Neural progenitor cell (in vitro differentiated cells): ENCODE measurements at regions not wholly inside any gene's neighbourhood (a gene's known extent, or its start where the extent isn't known, plus 50 kb on each side); places are given as distances from the start of the nearest gene placed in this dataset.

Experiments used
- DNase-seq: peaks from one replicate; pipeline ENCODE4 v3.0.0-alpha.2; 2016; ENCODE audit warnings: low spot score
- H2AFZ ChIP-seq: fragments of 200-600 bp; sonication (generic); replicated peaks from 2 replicates; pipeline ENCODE4 v1.6.1; 2016; ENCODE audit warnings: antibody characterized with exemption
- H3F3A ChIP-seq: fragments of 200-600 bp; sonication (generic); 2 replicates; pipeline ENCODE4 v1.6.1; 2016; ENCODE audit warnings: antibody characterized with exemption, low read depth
- H3K27ac ChIP-seq: fragments of 200-600 bp; sonication (generic); 2 replicates; pipeline ENCODE4 v1.5.1; 2016; ENCODE audit warnings: mild to moderate bottlenecking
- H3K27me3 ChIP-seq: fragments of 200-600 bp; sonication (generic); 2 replicates; pipeline ENCODE4 v1.6.1; 2016; ENCODE audit warnings: mild to moderate bottlenecking, moderate library complexity
- H3K36me3 ChIP-seq: fragments of 200-600 bp; sonication (generic); 2 replicates; pipeline ENCODE4 v1.5.1; 2016
- H3K4me1 ChIP-seq: fragments of 200-600 bp; sonication (generic); 2 replicates; pipeline ENCODE4 v1.6.1; 2016; ENCODE audit warnings: mixed run types
- H3K4me2 ChIP-seq: fragments of 200-600 bp; sonication (generic); 2 replicates; pipeline ENCODE4 v1.6.1; 2016
- H3K4me3 ChIP-seq: fragments of 200-600 bp; sonication (generic); 2 replicates; pipeline ENCODE4 v1.5.1; 2016
- H3K79me2 ChIP-seq: fragments of 200-600 bp; sonication (generic); 2 replicates; pipeline ENCODE4 v1.6.1; 2016; ENCODE audit warnings: low read depth
- H3K9ac ChIP-seq: fragments of 200-600 bp; sonication (generic); 2 replicates; pipeline ENCODE4 v1.6.1; 2016
- H3K9me3 ChIP-seq: fragments of 200-600 bp; sonication (generic); 2 replicates; pipeline ENCODE4 v1.5.1; 2016; ENCODE audit warnings: low read depth
- H4K20me1 ChIP-seq: fragments of 200-600 bp; sonication (generic); 2 replicates; pipeline ENCODE4 v1.6.1; 2016; ENCODE audit warnings: low read depth
- H3K27ac Mint-ChIP-seq: 3 replicates; pipeline ENCODE4 v1.8.0; 2021; ENCODE audit warnings: mixed read lengths
- H3K27me3 Mint-ChIP-seq: 2 replicates; pipeline ENCODE4 v1.8.0; 2022; ENCODE audit warnings: low read depth, mild to moderate bottlenecking, inconsistent platforms, moderate library complexity, mixed read lengths; ENCODE audit not compliant: insufficient read depth
- H3K36me3 Mint-ChIP-seq: 3 replicates; pipeline ENCODE4 v1.8.0; 2021; ENCODE audit warnings: mixed read lengths
- H3K4me1 Mint-ChIP-seq: 3 replicates; pipeline ENCODE4 v1.8.0; 2021; ENCODE audit warnings: mixed read lengths
- H3K4me3 Mint-ChIP-seq: 3 replicates; pipeline ENCODE4 v1.8.0; 2021; ENCODE audit warnings: mild to moderate bottlenecking, moderate library complexity, mixed read lengths
- H3K9me3 Mint-ChIP-seq: 3 replicates; pipeline ENCODE4 v1.8.0; 2020; ENCODE audit warnings: mixed read lengths
- EZH2 ChIP-seq: fragments of 200-600 bp; sonication (generic); IDR thresholded peaks from 2 replicates; pipeline ENCODE4 v1.6.1; 2017; ENCODE audit warnings: antibody characterized with exemption, mild to moderate bottlenecking, moderate library complexity
- EZH2phosphoT487 ChIP-seq: fragments of 200-600 bp; sonication (generic); IDR thresholded peaks from 2 replicates; pipeline ENCODE4 v1.6.1; 2017; ENCODE audit warnings: antibody characterized with exemption
- TF ChIP-seq, protein P1 (sequence below): fragments of 200-600 bp; sonication (generic); IDR thresholded peaks from 2 replicates; pipeline ENCODE4 v1.5.1; 2017; ENCODE audit warnings: antibody characterized with exemption, mild to moderate bottlenecking

DNA sequence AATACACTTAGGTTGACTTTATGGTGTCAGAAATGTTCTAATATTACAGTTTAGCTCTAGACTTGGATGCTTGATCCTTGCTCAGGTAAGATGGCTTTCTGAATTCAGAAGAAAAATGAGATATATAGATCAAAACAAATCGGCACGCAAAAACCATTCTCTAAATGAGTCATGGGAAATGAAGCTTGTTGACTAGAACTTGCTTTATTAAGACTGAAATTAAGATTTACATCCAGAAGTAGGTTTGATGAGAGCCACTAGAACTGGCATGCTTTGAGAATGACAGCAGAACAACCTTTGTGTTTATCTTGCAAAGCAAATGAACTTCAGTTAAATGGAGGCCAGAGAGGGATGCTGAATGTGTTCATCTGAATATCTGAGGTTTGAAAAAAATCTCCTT, 304.9 kb upstream of the KLF3 start:
- peaks cover 8% of the 10 kb centered on the region for H3K27me3 Mint-ChIP-seq
- H2AFZ ChIP-seq = no peak overlapping the region
- H3K4me3 ChIP-seq = no peak overlapping the region
- TF ChIP-seq, protein P1, sequence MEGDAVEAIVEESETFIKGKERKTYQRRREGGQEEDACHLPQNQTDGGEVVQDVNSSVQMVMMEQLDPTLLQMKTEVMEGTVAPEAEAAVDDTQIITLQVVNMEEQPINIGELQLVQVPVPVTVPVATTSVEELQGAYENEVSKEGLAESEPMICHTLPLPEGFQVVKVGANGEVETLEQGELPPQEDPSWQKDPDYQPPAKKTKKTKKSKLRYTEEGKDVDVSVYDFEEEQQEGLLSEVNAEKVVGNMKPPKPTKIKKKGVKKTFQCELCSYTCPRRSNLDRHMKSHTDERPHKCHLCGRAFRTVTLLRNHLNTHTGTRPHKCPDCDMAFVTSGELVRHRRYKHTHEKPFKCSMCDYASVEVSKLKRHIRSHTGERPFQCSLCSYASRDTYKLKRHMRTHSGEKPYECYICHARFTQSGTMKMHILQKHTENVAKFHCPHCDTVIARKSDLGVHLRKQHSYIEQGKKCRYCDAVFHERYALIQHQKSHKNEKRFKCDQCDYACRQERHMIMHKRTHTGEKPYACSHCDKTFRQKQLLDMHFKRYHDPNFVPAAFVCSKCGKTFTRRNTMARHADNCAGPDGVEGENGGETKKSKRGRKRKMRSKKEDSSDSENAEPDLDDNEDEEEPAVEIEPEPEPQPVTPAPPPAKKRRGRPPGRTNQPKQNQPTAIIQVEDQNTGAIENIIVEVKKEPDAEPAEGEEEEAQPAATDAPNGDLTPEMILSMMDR = no peak
- TF ChIP-seq EZH2phosphoT487 = no peak
- no peak for TF ChIP-seq EZH2
- H3K4me3 Mint-ChIP-seq = no peak overlapping the region
- no peaks in the 10 kb centered on the region for H3F3A ChIP-seq
- H3K9me3 ChIP-seq = peaks cover 5% of the 10 kb centered on the region
- H3K4me2 ChIP-seq = no peak overlapping the region
- H3K36me3 Mint-ChIP-seq = no peaks in the 10 kb centered on the region
- no peak overlapping the region for H3K27ac ChIP-seq
- H3K79me2 ChIP-seq = no peaks in the 10 kb centered on the region
- no peaks in the 10 kb centered on the region for H3K27me3 ChIP-seq
- DNase-seq = no peak
- H3K27ac Mint-ChIP-seq = no peak overlapping the region
- H3K9me3 Mint-ChIP-seq = peaks cover 8% of the 10 kb centered on the region
- H3K4me1 ChIP-seq = no peaks in the 10 kb centered on the region
- no peaks in the 10 kb centered on the region for H4K20me1 ChIP-seq
- no peak overlapping the region for H3K9ac ChIP-seq
- H3K4me1 Mint-ChIP-seq = no peaks in the 10 kb centered on the region
- H3K36me3 ChIP-seq = no peaks in the 10 kb centered on the region

DNA sequence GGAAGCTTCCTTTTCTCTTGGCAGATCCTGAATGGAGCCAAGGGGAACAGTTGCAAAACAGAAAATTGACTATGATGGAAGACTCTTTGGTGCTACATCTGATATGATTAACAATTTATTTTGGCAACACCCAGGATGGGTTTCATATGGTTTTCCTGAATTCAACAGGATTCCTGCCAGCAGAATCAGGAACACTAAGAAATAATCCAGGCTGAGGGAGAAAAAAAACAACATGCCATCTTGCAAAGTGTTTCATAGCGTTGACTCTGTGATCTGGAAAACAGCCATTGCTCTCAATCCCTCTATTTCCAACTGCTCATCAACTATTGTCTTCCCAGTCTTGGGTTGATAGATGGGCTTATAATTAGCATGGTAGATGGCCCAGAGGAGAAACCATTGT, 303.8 kb upstream of the KLF3 start:
- H3K9ac ChIP-seq = no peak overlapping the region
- Mint-ChIP-seq H3K4me1 (no peaks in the 10 kb centered on the region), H3K36me3 (no peaks in the 10 kb centered on the region), H3K9me3 (no peaks in the 10 kb centered on the region), H3K27me3 (peaks cover 3% of the 10 kb centered on the region), H3K27ac (no peak overlapping the region), H3K4me3 (no peak overlapping the region)
- H3K4me3 ChIP-seq = no peak overlapping the region
- H3K9me3 ChIP-seq = no peaks in the 10 kb centered on the region
- no peak overlapping the region for H3K4me2 ChIP-seq
- DNase-seq = no peak
- H3K27me3 ChIP-seq = no peaks in the 10 kb centered on the region
- H3K36me3 ChIP-seq = no peaks in the 10 kb centered on the region
- no peak overlapping the region for H3K27ac ChIP-seq
- TF ChIP-seq, protein P1 = no peak
- TF ChIP-seq EZH2 = no peak
- no peaks in the 10 kb centered on the region for H3K4me1 ChIP-seq
- H4K20me1 ChIP-seq = no peaks in the 10 kb centered on the region
- no peaks in the 10 kb centered on the region for H3K79me2 ChIP-seq
- H2AFZ ChIP-seq = no peak overlapping the region
- no peaks in the 10 kb centered on the region for H3F3A ChIP-seq

DNA sequence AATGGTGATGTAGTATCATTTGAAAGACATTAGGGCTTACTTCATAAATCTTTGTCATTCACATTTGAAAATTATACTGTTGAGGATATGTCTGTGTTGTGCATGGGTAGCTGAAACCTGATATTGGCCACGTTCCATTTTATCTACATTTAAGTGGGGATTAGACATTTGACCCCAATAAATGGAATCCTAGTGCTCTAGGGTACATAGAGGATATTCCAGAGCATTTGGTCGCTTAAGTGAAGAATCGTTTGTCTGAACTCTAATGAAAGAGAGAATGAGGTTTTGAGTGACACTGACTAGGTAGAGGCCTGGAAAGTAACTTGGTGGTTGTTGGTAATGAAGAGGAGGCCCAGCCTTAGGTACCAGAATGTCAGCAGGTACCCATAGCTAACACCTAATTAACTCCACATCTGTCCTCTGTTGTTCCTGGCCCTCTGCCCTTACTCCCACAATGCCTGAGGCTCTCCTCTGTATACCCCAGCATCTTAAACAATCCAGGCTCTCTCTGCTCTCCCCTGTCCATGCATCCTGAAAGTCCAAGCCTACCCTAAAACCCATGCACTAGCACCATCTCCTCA, 299.5 kb upstream of the KLF3 start:
- no peak for TF ChIP-seq EZH2phosphoT487
- TF ChIP-seq EZH2 = no peak
- TF ChIP-seq, protein P1 = no peak
- no peaks in the 10 kb centered on the region for H3K79me2 ChIP-seq
- H3F3A ChIP-seq = no peaks in the 10 kb centered on the region
- H4K20me1 ChIP-seq = no peaks in the 10 kb centered on the region
- H2AFZ ChIP-seq = no peak overlapping the region
- Mint-ChIP-seq H3K27me3 (no peaks in the 10 kb centered on the region), H3K36me3 (no peaks in the 10 kb centered on the region), H3K4me3 (no peak overlapping the region), H3K27ac (no peak overlapping the region), H3K9me3 (no peaks in the 10 kb centered on the region), H3K4me1 (peaks cover 28% of the 10 kb centered on the region)
- H3K27ac ChIP-seq = no peak overlapping the region
- no peak for DNase-seq
- H3K9ac ChIP-seq = no peak overlapping the region
- no peak overlapping the region for H3K4me2 ChIP-seq
- H3K27me3 ChIP-seq = no peaks in the 10 kb centered on the region
- H3K4me1 ChIP-seq = no peaks in the 10 kb centered on the region
- no peak overlapping the region for H3K4me3 ChIP-seq
- no peaks in the 10 kb centered on the region for H3K9me3 ChIP-seq
- H3K36me3 ChIP-seq = no peaks in the 10 kb centered on the region
